ENCODE measurements at regions not wholly inside any gene's neighbourhood (a gene's known extent, or its start where the extent isn't known, plus 50 kb on each side); places are given as distances from the start of the nearest gene placed in this dataset.

DNA sequence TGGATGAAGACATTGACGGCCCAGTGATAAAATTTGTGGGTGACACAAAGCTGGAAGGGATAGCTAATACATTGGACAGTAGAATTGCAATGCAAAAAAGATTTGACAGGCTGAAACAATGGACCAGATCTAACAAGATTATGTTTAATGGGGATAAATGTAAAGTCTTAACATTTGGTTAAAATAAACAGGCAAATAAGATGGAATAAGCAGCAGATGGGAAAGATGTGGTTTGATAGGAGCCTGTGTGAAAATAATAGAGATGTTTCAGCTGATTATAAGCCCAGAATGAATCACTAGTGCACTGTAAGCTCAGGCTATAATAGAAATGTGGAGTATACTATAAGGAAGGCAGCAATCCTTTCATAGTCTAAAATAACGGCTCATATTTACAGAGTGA is 66.2 kb upstream of the NHLH2 start:
- no peaks in the 10 kb centered on the region for H3K9me3 ChIP-seq
- peaks cover 0 to 5% of the 10 kb centered on the region in 2 experiments; a peak in 2 of 4 replicates for H3K4me1 ChIP-seq (ENCODE audit: control insufficient read depth in 1 of 2, insufficient read depth in 2 of 2, low read depth in 1 of 2, low read length in 1 of 2)
- no peak for DNase-seq
- H4K20me1 ChIP-seq (ENCODE audit: insufficient read depth): no peaks in the 10 kb centered on the region
- no peaks in the 10 kb centered on the region for H3F3A ChIP-seq (replicated peaks; ENCODE audit: insufficient read depth)
- no peaks in the 10 kb centered on the region for H3K36me3 ChIP-seq (replicated peaks in 1 of 2; ENCODE audit: control insufficient read depth in 1 of 2, insufficient read depth in 2 of 2, low read length in 1 of 2)
- no peaks in the 10 kb centered on the region for H3K9me2 ChIP-seq
- no peaks in the 10 kb centered on the region for H3K79me2 ChIP-seq (ENCODE audit: insufficient read depth)
- no peak overlapping the region for H3K9ac ChIP-seq
- POLR2A ChIA-PET: no interaction called here
- H3K4me3 ChIP-seq (ENCODE audit: low read depth in 2 of 2, low read length in 1 of 2): no peak overlapping the region
- TF ChIP-seq, protein P1, sequence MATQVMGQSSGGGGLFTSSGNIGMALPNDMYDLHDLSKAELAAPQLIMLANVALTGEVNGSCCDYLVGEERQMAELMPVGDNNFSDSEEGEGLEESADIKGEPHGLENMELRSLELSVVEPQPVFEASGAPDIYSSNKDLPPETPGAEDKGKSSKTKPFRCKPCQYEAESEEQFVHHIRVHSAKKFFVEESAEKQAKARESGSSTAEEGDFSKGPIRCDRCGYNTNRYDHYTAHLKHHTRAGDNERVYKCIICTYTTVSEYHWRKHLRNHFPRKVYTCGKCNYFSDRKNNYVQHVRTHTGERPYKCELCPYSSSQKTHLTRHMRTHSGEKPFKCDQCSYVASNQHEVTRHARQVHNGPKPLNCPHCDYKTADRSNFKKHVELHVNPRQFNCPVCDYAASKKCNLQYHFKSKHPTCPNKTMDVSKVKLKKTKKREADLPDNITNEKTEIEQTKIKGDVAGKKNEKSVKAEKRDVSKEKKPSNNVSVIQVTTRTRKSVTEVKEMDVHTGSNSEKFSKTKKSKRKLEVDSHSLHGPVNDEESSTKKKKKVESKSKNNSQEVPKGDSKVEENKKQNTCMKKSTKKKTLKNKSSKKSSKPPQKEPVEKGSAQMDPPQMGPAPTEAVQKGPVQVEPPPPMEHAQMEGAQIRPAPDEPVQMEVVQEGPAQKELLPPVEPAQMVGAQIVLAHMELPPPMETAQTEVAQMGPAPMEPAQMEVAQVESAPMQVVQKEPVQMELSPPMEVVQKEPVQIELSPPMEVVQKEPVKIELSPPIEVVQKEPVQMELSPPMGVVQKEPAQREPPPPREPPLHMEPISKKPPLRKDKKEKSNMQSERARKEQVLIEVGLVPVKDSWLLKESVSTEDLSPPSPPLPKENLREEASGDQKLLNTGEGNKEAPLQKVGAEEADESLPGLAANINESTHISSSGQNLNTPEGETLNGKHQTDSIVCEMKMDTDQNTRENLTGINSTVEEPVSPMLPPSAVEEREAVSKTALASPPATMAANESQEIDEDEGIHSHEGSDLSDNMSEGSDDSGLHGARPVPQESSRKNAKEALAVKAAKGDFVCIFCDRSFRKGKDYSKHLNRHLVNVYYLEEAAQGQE (IDR thresholded peaks at IDR 0.05; ENCODE audit: low read depth, low read length): no peak
- TF ChIP-seq GATA2 (CRISPR knock-in tag; IDR thresholded peaks at IDR 0.05): peak; percentile 55
- H3K27ac ChIP-seq (ENCODE audit: low read depth in 2 of 2, low read length in 1 of 2): no peak overlapping the region
- no peak overlapping the region for H2AFZ ChIP-seq (ENCODE audit: low read depth)
- 28% methylated on average over 2 of the region's 2 CpGs for WGBS (ENCODE audit: low lambda C conversion rate)
- no peaks in the 10 kb centered on the region for H3K27me3 ChIP-seq (ENCODE audit: insufficient read depth)
- CTCF ChIA-PET: interaction anchor here (1.0 kb wide), 1 partner anchor 232 kb away, joined by 3 read pairs; no protein-coding TSS in a partner anchor
- no peak overlapping the region for H3K4me2 ChIP-seq

DNA sequence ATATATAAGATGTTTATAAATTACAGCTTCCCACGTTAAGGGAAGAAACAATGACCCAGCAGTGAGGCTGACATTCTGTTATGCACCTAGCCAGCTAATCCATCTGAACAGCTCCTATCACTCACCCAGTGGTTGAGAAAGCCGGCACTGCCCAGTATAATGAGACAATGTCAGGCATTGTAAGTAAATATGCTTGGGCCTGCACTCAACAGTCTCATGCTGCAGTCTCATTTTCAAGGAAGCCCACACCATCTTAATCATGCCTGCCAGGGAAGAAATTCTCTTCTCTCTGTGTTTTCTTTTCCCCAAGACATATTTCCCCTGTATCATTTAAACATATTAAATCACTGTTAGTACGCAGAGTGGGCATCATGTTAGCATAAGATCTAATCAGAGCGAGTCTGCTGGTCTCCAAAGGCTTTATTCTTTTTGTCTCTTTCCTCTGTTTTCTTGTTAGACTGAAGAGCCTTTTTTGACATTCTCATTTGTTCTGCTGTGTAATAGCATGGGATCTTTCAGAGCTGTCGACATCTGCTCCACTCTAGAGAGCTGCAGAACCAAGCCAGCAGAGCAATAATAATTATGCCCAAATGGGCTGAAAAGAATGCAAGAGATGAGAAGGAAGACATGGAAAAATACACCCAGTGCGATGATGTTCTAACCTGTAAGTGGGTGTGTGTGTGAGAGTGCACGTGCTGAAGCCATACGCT is 67.6 kb upstream of the SLC22A15 start:
- H3K79me2 ChIP-seq (ENCODE audit: insufficient read depth): no peaks in the 10 kb centered on the region
- ChIA-PET CTCF (interaction anchor here (0.8 to 1.0 kb wide), 2 partner anchors 15 to 112 kb away, joined by 3 to 4 read pairs; no protein-coding TSS in a partner anchor), POLR2A (no interaction called here)
- TF ChIP-seq EZH2phosphoT487 (IDR thresholded peaks at IDR 0.05; ENCODE audit: borderline replicate concordance, low read depth) (no peak), NFIC (IDR thresholded peaks at IDR 0.05; ENCODE audit: borderline replicate concordance) (no peak), ELF1 (IDR thresholded peaks at IDR 0.05) (no peak), RFX5 (IDR thresholded peaks at IDR 0.05; ENCODE audit: low read length) (no peak), CHD2 (IDR thresholded peaks at IDR 0.05; ENCODE audit: low read length, partially characterized antibody) (no peak), MXI1 (IDR thresholded peaks at IDR 0.05; ENCODE audit: low read depth, low read length) (no peak)
- TF ChIP-seq, protein P1 (IDR thresholded peaks at IDR 0.05; ENCODE audit: low read depth, low read length): no peak
- no peak overlapping the region for H3K4me2 ChIP-seq
- no peaks in the 10 kb centered on the region for H3K9me2 ChIP-seq
- WGBS (ENCODE audit: low lambda C conversion rate): 43% methylated on average over 8 of the region's 8 CpGs
- DNase-seq: no peak
- no peaks in the 10 kb centered on the region for H3K9me3 ChIP-seq
- no peak overlapping the region for H3K27ac ChIP-seq (ENCODE audit: low read depth in 2 of 2, low read length in 1 of 2)
- H3K9ac ChIP-seq: no peak overlapping the region
- H4K20me1 ChIP-seq (ENCODE audit: insufficient read depth): no peaks in the 10 kb centered on the region
- no peaks in the 10 kb centered on the region for H3K36me3 ChIP-seq (replicated peaks in 1 of 2; ENCODE audit: control insufficient read depth in 1 of 2, insufficient read depth in 2 of 2, low read length in 1 of 2)
- peaks cover 0 to 5% of the 10 kb centered on the region in 2 experiments; a peak in 2 of 4 replicates for H3K4me1 ChIP-seq (ENCODE audit: control insufficient read depth in 1 of 2, insufficient read depth in 2 of 2, low read depth in 1 of 2, low read length in 1 of 2)
- H3K27me3 ChIP-seq (ENCODE audit: insufficient read depth): no peaks in the 10 kb centered on the region
- no peak overlapping the region for H3K4me3 ChIP-seq (ENCODE audit: low read depth in 2 of 2, low read length in 1 of 2)
- no peaks in the 10 kb centered on the region for H3F3A ChIP-seq (replicated peaks; ENCODE audit: insufficient read depth)
- no peak overlapping the region for H2AFZ ChIP-seq (ENCODE audit: low read depth)
